Mesenteric fat pad (tissue), 1 donor: ENCODE measurements at regions not wholly inside any gene's neighbourhood (a gene's known extent, or its start where the extent isn't known, plus 50 kb on each side); places are given as distances from the start of the nearest gene placed in this dataset.

Source experiments
- DNase-seq: peaks from one replicate; pipeline ENCODE4 v3.0.0-alpha.2; 2020; ENCODE audit warnings: low spot score
- donor health status: DM: yes; HTN: yes; CAD: no.

GRCh38 chr5:24742334-24742733, 97.6 kb upstream of the CDH10 start:
- DNase-seq: no peak

DNA sequence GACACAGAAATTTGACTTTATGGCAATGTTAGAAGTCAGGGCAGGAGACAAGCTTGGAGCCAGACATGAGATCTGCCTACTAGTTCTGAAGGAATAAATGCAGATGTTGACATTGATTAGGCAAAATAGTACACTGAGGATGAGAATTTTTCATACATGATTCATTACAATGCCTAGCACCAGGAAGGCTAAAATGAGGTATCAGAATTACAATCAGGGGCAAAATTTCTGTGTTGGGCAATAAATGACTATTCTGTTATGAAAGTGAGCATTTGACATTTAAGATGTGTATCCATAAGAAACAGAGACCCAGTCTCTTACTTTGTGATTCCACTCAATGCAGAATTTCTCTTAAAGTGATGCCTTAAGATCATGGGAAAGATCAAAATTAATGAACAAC, 92.4 kb upstream of the CDH10 start:
- DNase-seq: no peak

DNA sequence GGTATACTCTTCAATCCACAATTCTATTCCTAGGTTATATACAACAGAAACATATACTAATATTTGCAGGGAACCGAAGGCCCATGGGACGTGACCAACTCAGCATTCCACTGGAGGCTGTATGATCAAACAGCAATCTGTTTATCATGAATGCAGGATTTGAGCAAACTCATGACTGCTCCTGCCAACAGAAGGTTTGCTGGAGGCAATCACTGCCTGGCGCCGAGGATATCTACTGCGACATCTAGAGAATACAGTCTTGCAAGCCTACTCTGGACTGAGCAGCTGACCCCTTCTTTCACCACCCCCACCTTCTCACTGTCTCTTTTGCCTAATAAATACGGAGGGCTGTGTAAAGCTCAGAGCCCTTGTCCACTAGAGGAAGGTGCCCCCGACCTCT, 90.5 kb upstream of the CDH10 start:
- DNase-seq: no peak

GRCh38 chr5:24732184-24732583, 87.4 kb upstream of the CDH10 start:
- no peak for DNase-seq

- no peak for DNase-seq
These were observed 76.0 kb upstream of the CDH10 start for GRCh38 chr5:24720743-24721142.

GRCh38 chr5:24714746-24715145, 70.0 kb upstream of the CDH10 start:
- DNase-seq: no peak

- DNase-seq: no peak
These were observed 68.2 kb upstream of the CDH10 start for GRCh38 chr5:24712947-24713346.

GRCh38 chr5:24712047-24712446, 67.3 kb upstream of the CDH10 start:
- DNase-seq: no peak

GRCh38 chr5:24703934-24704333, 59.2 kb upstream of the CDH10 start:
- DNase-seq: no peak
